Activated naive CD4-positive, alpha-beta T cell treated with anti-CD3 and anti-CD28 coated beads, Interleukin-2, amount 50 U/mL, for 24 hours (primary cell): ENCODE measurements at regions not wholly inside any gene's neighbourhood (a gene's known extent, or its start where the extent isn't known, plus 50 kb on each side); places are given as distances from the start of the nearest gene placed in this dataset.
"Not testable (repeated sequence)": the region's sequence is repeated elsewhere in the genome, so short reads cannot be mapped to it uniquely, and the experiment has no call there.

ENCODE experiments used
- H3K27ac Mint-ChIP-seq: one replicate; pipeline ENCODE4 v1.8.0; 2021; ENCODE audit warnings: mild to moderate bottlenecking, mixed read lengths
- H3K27me3 Mint-ChIP-seq: one replicate; pipeline ENCODE4 v1.8.0; 2021; ENCODE audit warnings: mixed read lengths
- H3K36me3 Mint-ChIP-seq: one replicate; pipeline ENCODE4 v1.8.0; 2021; ENCODE audit warnings: mixed read lengths
- H3K4me1 Mint-ChIP-seq: one replicate; pipeline ENCODE4 v1.8.0; 2021; ENCODE audit warnings: mixed read lengths
- H3K4me3 Mint-ChIP-seq: one replicate; pipeline ENCODE4 v1.8.0; 2021; ENCODE audit warnings: mild to moderate bottlenecking, mixed read lengths
- H3K9me3 Mint-ChIP-seq: one replicate; pipeline ENCODE4 v1.8.0; 2021; ENCODE audit warnings: mixed read lengths

DNA sequence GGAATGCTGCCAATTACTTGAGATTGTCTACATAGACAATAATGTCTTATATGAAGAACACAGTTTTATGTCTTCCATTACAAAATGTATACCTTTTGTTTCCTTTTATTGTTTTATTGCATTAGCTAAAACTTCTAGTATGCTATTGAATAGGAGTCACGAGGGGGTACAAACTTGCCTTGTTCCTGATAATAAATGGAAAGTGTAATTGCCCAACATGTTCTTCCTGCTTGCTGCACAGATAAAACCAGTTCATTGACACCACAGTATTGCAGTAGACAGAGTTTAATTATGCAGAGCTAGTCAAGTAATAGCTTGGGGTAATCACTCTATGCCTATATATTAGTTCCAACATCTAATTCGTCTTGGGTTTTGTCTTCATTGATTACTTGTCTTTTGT, 1276.2 kb upstream of the NRXN1 start:
- Mint-ChIP-seq H3K4me3 (no peak overlapping the region), H3K27me3 (no peaks in the 10 kb centered on the region), H3K36me3 (no peaks in the 10 kb centered on the region), H3K4me1 (no peaks in the 10 kb centered on the region), H3K27ac (no peak overlapping the region), H3K9me3 (peaks cover 5% of the 10 kb centered on the region)

DNA sequence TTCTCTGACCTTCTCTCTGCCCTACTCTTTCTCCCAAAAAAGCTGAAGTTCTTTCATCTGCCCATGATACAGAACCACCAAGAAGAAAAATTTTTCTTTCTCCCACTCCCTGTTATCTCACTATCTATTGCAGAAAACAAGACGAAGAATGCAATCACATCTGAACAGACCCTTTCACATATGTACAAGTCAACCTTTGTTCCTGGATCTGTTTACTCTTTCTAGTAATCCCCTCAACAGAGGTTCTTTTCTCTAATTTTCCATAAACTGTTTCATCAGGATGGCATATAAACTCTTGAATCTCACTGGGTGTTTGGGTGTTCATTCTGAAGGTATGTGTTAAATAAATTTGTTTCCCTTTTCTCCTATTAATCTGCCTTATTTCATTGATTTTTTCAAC, 1262.7 kb upstream of the NRXN1 start:
- Mint-ChIP-seq H3K27me3 (no peaks in the 10 kb centered on the region), H3K4me3 (no peak overlapping the region), H3K36me3 (no peaks in the 10 kb centered on the region), H3K4me1 (no peaks in the 10 kb centered on the region), H3K9me3 (peaks cover 10% of the 10 kb centered on the region), H3K27ac (no peak overlapping the region)

DNA sequence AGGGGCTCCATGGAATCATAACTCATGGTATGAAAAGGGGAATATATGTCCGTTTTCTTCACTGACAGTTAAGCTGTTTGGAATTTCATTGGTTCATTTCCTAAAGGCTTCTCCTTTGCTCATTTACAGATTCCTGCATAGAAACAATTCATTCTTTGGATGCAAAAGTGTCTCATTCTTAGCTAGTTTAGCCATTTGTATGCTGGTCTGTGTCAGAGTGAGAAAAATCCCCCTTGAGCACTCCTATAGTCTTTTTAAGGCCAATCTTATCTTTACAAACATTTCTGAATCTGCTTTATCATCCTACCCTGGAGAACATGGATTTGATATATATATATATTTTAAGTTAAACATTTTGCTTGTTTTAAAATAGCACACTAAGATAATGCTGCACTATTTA, 1260.9 kb upstream of the NRXN1 start:
- H3K4me3 Mint-ChIP-seq = no peak overlapping the region
- no peak overlapping the region for H3K27ac Mint-ChIP-seq
- no peaks in the 10 kb centered on the region for H3K36me3 Mint-ChIP-seq
- no peaks in the 10 kb centered on the region for H3K27me3 Mint-ChIP-seq
- peaks cover 4% of the 10 kb centered on the region for H3K9me3 Mint-ChIP-seq
- no peaks in the 10 kb centered on the region for H3K4me1 Mint-ChIP-seq

DNA sequence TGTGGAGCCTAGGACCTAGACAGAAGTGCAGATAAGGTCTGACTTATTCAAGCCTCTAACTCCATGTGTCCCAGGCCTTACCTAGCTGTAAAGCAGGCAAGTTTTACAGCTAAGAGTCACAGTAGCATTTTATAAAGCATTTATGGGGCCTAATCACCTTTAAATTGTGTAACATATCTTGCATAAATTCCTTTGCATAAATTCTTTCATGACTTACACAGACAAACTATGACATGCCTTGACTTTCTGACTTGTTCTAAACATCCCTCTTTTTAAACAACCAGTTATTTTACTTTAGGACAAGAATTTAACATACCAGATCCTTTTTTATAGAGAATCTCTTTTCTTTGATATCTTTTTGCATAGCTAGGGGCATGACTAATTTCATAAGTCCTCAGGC, 1257.8 kb upstream of the NRXN1 start:
- Mint-ChIP-seq H3K4me3 (no peak overlapping the region), H3K27ac (no peak overlapping the region), H3K4me1 (no peaks in the 10 kb centered on the region), H3K27me3 (no peaks in the 10 kb centered on the region), H3K9me3 (no peaks in the 10 kb centered on the region), H3K36me3 (no peaks in the 10 kb centered on the region)

DNA sequence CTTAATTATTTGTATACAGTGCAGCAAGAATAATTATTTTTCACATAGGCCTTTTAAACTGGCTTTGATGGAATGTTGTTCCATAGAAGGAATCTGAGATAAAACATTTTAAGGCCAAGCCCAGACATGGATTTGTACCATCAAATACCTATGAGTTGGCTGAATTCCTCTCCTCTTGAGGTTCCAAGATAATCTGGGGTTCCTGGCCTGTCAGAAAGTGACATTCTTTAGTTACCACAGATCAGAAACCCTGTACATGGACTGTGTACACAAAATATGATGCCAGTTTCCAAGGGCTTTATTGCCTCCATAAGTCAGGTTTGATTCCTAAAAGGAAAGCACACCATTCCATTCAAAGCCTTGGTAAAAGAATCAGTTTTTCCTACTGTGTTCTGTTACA, 1256.7 kb upstream of the NRXN1 start:
- H3K36me3 Mint-ChIP-seq = no peaks in the 10 kb centered on the region
- H3K4me3 Mint-ChIP-seq = no peak overlapping the region
- H3K9me3 Mint-ChIP-seq = no peaks in the 10 kb centered on the region
- H3K27ac Mint-ChIP-seq = no peak overlapping the region
- no peaks in the 10 kb centered on the region for H3K4me1 Mint-ChIP-seq
- no peaks in the 10 kb centered on the region for H3K27me3 Mint-ChIP-seq

DNA sequence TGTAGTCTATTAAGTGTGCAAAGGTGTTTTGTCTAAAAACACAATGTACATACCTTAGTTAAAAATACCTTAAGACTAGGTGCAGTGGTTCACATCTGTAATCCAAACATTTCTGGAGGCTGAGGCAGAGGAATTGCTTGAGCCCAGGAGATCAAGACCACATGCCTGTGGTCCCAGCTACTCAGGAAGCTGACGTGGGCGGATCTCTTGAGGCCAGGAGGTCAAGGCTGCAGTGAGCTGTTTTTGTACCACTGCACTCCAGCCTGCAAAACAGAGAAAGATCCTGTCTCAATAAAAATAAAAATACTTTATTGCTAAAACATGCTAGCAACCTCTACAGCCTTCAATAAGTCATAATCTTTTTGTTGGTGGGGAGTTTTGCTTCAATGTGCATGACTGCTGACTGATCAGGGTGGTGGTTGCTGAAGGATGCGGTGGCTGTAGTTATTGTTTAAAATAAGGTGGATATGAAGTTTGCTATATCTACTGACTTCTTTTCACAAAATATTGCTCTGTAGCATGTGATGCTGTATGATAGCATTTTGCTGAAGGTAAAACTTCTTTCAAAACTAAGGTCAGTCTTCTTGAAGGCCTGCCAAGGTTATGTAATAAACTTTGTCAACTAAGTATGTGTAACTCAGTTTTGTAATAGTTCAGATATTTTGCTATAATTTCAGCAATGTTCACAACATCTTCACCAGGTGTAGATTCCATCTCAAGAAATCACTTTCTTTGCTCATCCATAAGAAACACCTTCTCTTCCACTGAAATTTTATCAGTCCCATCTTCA, 1238.0 kb upstream of the NRXN1 start:
- Mint-ChIP-seq H3K4me1 (no peaks in the 10 kb centered on the region), H3K9me3 (peaks cover 20% of the 10 kb centered on the region), H3K4me3 (no peak overlapping the region), H3K27me3 (no peaks in the 10 kb centered on the region), H3K36me3 (no peaks in the 10 kb centered on the region), H3K27ac (no peak overlapping the region)

DNA sequence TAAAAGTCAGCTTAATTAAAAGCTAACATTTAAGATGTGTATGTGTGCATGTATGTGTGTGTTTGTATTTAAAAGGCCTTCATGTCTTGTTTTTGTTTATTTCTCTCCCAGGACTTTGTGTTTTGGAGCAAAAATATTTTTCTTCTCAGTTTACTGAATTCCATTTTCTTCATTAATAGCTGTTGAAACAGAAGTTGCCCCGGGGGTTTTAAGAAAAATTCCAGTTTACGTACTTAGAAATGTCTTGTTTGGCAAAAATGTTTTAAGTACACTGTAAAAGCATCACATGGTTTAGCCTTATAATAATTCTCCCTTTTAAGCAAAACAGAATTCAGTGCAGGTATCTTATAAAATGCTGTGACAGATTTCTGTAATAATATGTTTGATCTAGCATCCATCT, 1233.0 kb upstream of the NRXN1 start:
- no peaks in the 10 kb centered on the region for H3K4me1 Mint-ChIP-seq
- H3K27me3 Mint-ChIP-seq = no peaks in the 10 kb centered on the region
- no peak overlapping the region for H3K4me3 Mint-ChIP-seq
- no peak overlapping the region for H3K27ac Mint-ChIP-seq
- H3K36me3 Mint-ChIP-seq = no peaks in the 10 kb centered on the region
- H3K9me3 Mint-ChIP-seq = peaks cover 11% of the 10 kb centered on the region

DNA sequence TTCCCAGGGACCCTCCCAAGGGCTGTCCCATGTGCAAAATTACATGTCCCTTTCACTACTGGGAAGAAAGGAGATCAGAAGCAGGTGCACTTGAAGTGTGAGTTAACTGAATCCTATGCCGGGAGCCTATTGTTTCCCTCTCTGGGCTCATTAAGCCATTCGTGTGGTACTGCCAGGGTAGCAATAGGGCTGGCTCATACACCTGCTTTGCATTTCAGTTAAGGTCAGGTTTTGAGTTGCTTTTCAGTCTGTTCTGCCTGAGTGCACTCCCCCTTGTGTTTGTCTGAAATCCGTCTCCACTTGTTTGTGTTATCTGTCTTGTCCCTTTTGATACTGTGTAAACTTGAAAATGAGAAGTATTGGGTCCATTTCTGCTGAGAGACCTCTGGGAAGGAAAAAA, 1232.6 kb upstream of the NRXN1 start:
- no peaks in the 10 kb centered on the region for H3K4me1 Mint-ChIP-seq
- H3K27ac Mint-ChIP-seq = no peak overlapping the region
- H3K9me3 Mint-ChIP-seq = peaks cover 10% of the 10 kb centered on the region
- no peaks in the 10 kb centered on the region for H3K27me3 Mint-ChIP-seq
- H3K4me3 Mint-ChIP-seq = no peak overlapping the region
- no peaks in the 10 kb centered on the region for H3K36me3 Mint-ChIP-seq

DNA sequence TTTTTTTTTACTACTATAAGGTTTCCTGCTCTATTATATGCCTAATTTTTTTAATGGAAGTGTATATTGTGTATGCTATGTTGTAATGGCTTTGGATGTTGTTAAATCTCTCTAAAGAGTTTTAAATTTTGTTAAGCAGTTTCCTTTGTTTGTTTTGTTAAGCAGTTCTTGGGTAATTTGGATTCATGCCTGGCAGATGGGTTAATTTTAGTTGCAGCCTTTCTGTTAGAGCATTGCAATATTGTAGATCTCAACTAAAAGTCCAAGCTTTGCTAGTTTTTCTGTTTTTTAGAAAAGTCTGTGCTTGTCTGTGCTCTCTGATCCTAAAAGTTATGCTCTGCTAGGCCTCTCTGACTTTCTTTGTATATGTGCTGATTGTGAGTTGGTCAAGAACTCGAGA, 1229.0 kb upstream of the NRXN1 start:
- Mint-ChIP-seq H3K36me3 (no peaks in the 10 kb centered on the region), H3K9me3 (peaks cover 4% of the 10 kb centered on the region), H3K27me3 (no peaks in the 10 kb centered on the region), H3K27ac (no peak overlapping the region), H3K4me3 (no peak overlapping the region), H3K4me1 (no peaks in the 10 kb centered on the region)

DNA sequence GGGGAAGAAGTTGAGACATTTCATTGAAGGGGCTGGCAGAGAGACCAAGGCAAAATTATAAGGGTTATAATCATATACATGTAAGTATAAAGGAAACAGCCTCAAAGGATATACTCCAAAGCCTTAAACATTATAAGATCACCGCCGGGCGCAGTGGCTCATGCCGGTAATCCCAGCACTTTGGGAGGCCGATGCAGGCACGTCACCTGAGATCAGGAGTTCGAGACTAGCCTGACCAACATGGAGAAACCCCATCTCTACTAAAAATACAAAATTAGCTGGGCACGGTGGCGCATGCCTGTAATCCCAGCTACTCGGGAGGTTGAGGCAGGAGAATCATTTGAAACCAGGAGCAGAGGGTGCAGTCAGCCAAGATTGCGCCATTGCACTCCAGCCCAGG, 1227.0 kb upstream of the NRXN1 start:
- not testable (repeated sequence) for H3K9me3 Mint-ChIP-seq, H3K27ac Mint-ChIP-seq, H3K4me1 Mint-ChIP-seq, H3K4me3 Mint-ChIP-seq, H3K27me3 Mint-ChIP-seq, H3K36me3 Mint-ChIP-seq

DNA sequence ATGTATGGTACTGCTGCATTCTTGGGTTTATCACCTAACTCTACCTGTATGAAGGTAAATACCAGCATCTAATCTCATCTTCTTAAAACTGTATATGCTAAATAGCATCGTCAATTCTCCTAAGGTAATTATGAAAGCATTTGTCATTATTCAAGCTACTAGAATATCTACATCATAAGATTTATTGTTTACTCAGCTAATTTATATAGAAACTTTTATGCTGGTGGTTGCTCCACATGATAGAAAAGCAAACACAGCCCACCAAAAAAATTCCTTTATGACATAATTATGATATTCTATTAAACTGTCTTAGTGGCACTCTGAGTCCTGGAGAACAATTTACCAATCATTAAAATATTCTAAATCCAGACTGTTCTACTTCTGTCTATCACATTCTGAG, 1226.1 kb upstream of the NRXN1 start:
- Mint-ChIP-seq H3K4me1 (no peaks in the 10 kb centered on the region), H3K36me3 (no peaks in the 10 kb centered on the region), H3K9me3 (peaks cover 4% of the 10 kb centered on the region), H3K4me3 (no peak overlapping the region), H3K27ac (no peak overlapping the region), H3K27me3 (no peaks in the 10 kb centered on the region)

DNA sequence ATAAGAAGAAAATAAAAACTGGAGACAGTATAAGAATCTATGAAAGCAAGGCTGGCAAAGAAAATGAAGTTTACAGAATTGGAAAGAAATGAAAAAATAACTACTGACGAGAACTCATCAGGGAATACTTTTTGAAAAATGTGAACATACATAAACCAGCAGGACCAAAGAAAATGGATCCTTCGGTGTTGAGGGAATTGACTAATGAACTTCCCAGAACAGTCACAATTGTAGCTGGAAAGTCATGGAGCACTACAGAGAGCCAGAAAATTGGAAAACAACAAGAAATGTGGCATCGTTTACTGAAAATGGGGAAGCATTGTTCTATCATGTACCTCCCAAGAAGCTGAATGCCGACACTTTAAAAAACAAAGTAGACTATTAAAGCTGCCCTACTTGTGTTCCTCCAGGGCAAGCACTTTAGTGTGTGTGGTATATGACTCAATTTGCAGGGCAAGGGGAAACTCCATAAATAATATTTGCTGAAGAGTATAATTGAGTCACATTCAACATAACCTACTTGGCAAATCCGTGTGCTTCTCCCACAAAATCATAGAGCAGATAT, 1221.6 kb upstream of the NRXN1 start:
- H3K27me3 Mint-ChIP-seq = no peaks in the 10 kb centered on the region
- H3K4me1 Mint-ChIP-seq = no peaks in the 10 kb centered on the region
- H3K36me3 Mint-ChIP-seq = no peaks in the 10 kb centered on the region
- no peaks in the 10 kb centered on the region for H3K9me3 Mint-ChIP-seq
- no peak overlapping the region for H3K27ac Mint-ChIP-seq
- H3K4me3 Mint-ChIP-seq = no peak overlapping the region

DNA sequence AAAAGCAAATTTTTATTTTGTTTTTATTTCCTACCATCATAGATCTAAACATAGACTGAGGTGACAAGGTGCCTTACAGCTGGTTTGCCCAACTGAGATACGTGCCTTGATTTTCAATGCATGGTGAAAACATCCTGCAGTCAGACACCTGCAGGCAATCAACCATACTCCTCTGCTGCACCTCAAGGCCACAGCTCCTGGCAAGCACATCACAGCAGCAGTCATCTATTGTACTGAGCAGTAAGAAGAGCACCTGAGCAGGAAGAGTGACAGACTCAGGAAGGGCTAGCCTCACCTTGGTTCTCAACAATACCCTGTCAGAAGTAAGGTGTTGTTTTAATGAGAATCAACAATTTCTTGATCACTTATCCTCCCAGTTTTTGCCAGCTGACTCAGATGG, 1206.8 kb upstream of the NRXN1 start:
- Mint-ChIP-seq H3K36me3 (no peaks in the 10 kb centered on the region), H3K4me1 (no peaks in the 10 kb centered on the region), H3K27me3 (no peaks in the 10 kb centered on the region), H3K27ac (no peak overlapping the region), H3K9me3 (peaks cover 15% of the 10 kb centered on the region), H3K4me3 (no peak overlapping the region)

DNA sequence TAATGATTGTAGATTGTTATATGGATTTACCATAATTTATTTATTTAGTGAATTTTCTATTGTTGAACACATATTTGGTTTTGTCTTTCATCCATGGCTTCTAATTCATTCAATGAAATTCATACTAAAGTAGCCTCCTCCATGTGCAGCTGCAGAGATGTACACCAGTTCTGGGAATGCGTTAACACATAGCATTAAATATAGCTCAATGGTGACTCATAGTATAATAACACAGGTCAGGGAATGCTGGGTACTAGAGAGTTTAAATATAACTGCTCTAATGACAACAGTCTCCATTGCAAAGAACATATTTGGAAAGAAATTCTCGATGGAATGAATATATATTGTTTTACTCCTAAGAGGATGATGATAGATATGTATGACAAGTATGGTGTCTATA, 1190.2 kb upstream of the NRXN1 start:
- no peaks in the 10 kb centered on the region for H3K4me1 Mint-ChIP-seq
- H3K27me3 Mint-ChIP-seq = no peaks in the 10 kb centered on the region
- no peak overlapping the region for H3K27ac Mint-ChIP-seq
- no peak overlapping the region for H3K4me3 Mint-ChIP-seq
- H3K36me3 Mint-ChIP-seq = no peaks in the 10 kb centered on the region
- peaks cover 5% of the 10 kb centered on the region for H3K9me3 Mint-ChIP-seq

DNA sequence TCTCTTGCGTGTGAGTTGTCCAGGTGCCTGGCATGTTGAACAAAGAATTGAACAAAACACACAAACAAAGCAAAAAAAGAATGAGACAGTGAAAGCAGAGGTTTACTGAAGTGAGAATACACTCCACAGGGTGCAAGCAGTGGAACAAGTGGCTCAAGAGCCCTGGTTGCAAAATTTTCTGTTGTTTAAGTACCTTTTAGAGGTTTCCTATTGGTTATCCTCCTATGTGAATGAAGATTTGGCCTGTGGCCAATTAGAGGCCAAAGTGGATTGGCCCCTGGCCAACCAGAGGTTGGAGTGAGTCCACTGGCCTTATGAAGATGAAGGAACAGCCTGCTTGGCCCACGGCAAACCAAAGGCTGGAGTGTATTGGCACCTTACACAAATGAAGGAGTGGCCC, 1188.5 kb upstream of the NRXN1 start:
- H3K27ac Mint-ChIP-seq = no peak overlapping the region
- no peaks in the 10 kb centered on the region for H3K27me3 Mint-ChIP-seq
- peaks cover 11% of the 10 kb centered on the region for H3K9me3 Mint-ChIP-seq
- no peaks in the 10 kb centered on the region for H3K36me3 Mint-ChIP-seq
- no peaks in the 10 kb centered on the region for H3K4me1 Mint-ChIP-seq
- no peak overlapping the region for H3K4me3 Mint-ChIP-seq

DNA sequence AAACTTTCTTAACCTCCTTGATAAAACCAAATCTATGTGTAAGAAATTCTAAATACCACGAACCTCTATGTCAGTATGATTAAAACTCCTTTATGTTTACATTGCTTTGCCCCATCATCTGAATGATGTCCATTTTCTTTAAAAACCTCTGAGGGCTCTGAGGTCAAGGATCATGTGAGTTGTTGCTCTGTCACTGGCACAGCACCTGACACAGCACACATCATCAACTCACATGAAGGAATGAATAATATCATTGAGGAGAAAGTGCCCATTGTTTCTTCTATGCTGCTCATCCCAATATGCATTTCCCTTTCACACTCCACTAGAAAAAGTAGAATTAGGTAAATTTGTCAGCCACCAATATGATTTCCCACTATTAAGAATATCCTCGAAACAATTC, 1178.7 kb upstream of the NRXN1 start:
- no peak overlapping the region for H3K27ac Mint-ChIP-seq

DNA sequence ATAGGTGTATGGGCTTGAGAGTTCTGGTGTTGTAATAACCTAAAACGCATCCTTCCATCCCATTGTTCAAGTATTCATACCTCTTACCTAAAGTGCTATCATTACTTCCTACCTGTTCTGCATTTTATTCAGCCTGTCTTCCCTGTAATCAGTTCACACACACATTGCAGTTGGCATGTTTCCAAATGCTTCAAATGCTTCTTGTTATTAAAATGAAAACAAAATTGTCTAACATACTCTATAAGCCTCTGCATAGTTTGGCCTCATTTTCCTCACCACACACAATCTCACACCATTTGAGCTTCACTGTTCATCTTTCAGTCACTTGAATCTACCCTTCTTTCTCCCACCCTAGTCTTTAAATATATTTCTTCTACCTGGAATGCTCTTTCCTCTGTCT, 1178.2 kb upstream of the NRXN1 start:
- Mint-ChIP-seq H3K4me3 (no peak overlapping the region), H3K9me3 (peaks cover 18% of the 10 kb centered on the region), H3K4me1 (no peaks in the 10 kb centered on the region), H3K27ac (no peak overlapping the region), H3K27me3 (no peaks in the 10 kb centered on the region), H3K36me3 (no peaks in the 10 kb centered on the region)

More for the DNA sequence above, 1178.7 kb upstream of the NRXN1 start:
- H3K27me3 Mint-ChIP-seq = no peaks in the 10 kb centered on the region
- H3K4me3 Mint-ChIP-seq = no peak overlapping the region
- H3K36me3 Mint-ChIP-seq = no peaks in the 10 kb centered on the region
- peaks cover 18% of the 10 kb centered on the region for H3K9me3 Mint-ChIP-seq
- no peaks in the 10 kb centered on the region for H3K4me1 Mint-ChIP-seq
